ENCODE measurements at regions not wholly inside any gene's neighbourhood (a gene's known extent, or its start where the extent isn't known, plus 50 kb on each side); places are given as distances from the start of the nearest gene placed in this dataset.

- TF ChIP-seq CTCF (IDR thresholded peaks at IDR 0.05) (no peak), POLR2A (IDR thresholded peaks at IDR 0.05) (no peak)
These were observed 1637.9 kb upstream of the ACO1 start for GRCh38 chr9:30746589-30746988.
